ENCODE measurements at regions not wholly inside any gene's neighbourhood (a gene's known extent, or its start where the extent isn't known, plus 50 kb on each side); places are given as distances from the start of the nearest gene placed in this dataset.

- Histone ChIP-seq H3K4me3 (ENCODE audit: low read length) (no peak overlapping the region), H3K9me3 (replicated peaks; ENCODE audit: insufficient read depth, low read length) (no peaks in the 10 kb centered on the region), H3K36me3 (replicated peaks; ENCODE audit: insufficient read depth, low read length) (no peaks in the 10 kb centered on the region), H2AFZ (ENCODE audit: low read length) (no peak overlapping the region), H3K27ac (ENCODE audit: low read length) (no peak overlapping the region), H3K4me1 (ENCODE audit: low read length) (no peaks in the 10 kb centered on the region), H3K79me2 (ENCODE audit: low read length) (no peaks in the 10 kb centered on the region), H4K20me1 (ENCODE audit: insufficient read depth, low read length) (no peaks in the 10 kb centered on the region), H3K9me2 (replicated peaks; ENCODE audit: insufficient read depth, low read length) (no peaks in the 10 kb centered on the region), H3K4me2 (ENCODE audit: low read depth, low read length) (no peak overlapping the region), H3K27me3 (replicated peaks; ENCODE audit: insufficient read depth, low read length) (no peaks in the 10 kb centered on the region), H3F3A (ENCODE audit: insufficient read depth, low read length) (no peaks in the 10 kb centered on the region), H3K9ac (ENCODE audit: low read length) (no peak overlapping the region)
- DNase-seq = no peak
- no peak for TF ChIP-seq EZH2phosphoT487 (IDR thresholded peaks at IDR 0.05; ENCODE audit: low read length)
- no peak for TF ChIP-seq EZH2 (optimal IDR thresholded peaks at IDR 0.05; ENCODE audit: low read depth, low read length)
- TF ChIP-seq, protein P1, sequence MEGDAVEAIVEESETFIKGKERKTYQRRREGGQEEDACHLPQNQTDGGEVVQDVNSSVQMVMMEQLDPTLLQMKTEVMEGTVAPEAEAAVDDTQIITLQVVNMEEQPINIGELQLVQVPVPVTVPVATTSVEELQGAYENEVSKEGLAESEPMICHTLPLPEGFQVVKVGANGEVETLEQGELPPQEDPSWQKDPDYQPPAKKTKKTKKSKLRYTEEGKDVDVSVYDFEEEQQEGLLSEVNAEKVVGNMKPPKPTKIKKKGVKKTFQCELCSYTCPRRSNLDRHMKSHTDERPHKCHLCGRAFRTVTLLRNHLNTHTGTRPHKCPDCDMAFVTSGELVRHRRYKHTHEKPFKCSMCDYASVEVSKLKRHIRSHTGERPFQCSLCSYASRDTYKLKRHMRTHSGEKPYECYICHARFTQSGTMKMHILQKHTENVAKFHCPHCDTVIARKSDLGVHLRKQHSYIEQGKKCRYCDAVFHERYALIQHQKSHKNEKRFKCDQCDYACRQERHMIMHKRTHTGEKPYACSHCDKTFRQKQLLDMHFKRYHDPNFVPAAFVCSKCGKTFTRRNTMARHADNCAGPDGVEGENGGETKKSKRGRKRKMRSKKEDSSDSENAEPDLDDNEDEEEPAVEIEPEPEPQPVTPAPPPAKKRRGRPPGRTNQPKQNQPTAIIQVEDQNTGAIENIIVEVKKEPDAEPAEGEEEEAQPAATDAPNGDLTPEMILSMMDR (IDR thresholded peaks at IDR 0.05; ENCODE audit: low read length) = no peak
Measured at GRCh38 chr13:69597088-69597487, 510.5 kb upstream of the ATXN8OS start.

- H3K9me2 ChIP-seq (replicated peaks; ENCODE audit: insufficient read depth, low read length) = no peaks in the 10 kb centered on the region
- TF ChIP-seq EZH2 (optimal IDR thresholded peaks at IDR 0.05; ENCODE audit: low read depth, low read length) (no peak), EZH2phosphoT487 (IDR thresholded peaks at IDR 0.05; ENCODE audit: low read length) (no peak)
- TF ChIP-seq, protein P1 (IDR thresholded peaks at IDR 0.05; ENCODE audit: low read length) = no peak
- H3K27me3 ChIP-seq (replicated peaks; ENCODE audit: insufficient read depth, low read length) = no peaks in the 10 kb centered on the region
- H3K4me3 ChIP-seq (ENCODE audit: low read length) = no peak overlapping the region
- no peaks in the 10 kb centered on the region for H3K36me3 ChIP-seq (replicated peaks; ENCODE audit: insufficient read depth, low read length)
- no peaks in the 10 kb centered on the region for H3K79me2 ChIP-seq (ENCODE audit: low read length)
- no peak overlapping the region for H2AFZ ChIP-seq (ENCODE audit: low read length)
- H3K4me1 ChIP-seq (ENCODE audit: low read length) = no peaks in the 10 kb centered on the region
- no peak for DNase-seq
- H4K20me1 ChIP-seq (ENCODE audit: insufficient read depth, low read length) = no peaks in the 10 kb centered on the region
- no peak overlapping the region for H3K27ac ChIP-seq (ENCODE audit: low read length)
- no peak overlapping the region for H3K4me2 ChIP-seq (ENCODE audit: low read depth, low read length)
- H3K9me3 ChIP-seq (replicated peaks; ENCODE audit: insufficient read depth, low read length) = no peaks in the 10 kb centered on the region
- H3F3A ChIP-seq (ENCODE audit: insufficient read depth, low read length) = no peaks in the 10 kb centered on the region
- no peak overlapping the region for H3K9ac ChIP-seq (ENCODE audit: low read length)
Measured at GRCh38 chr13:69595181-69595580, 512.4 kb upstream of the ATXN8OS start.

GRCh38 chr13:69591437-69591836 lies 516.2 kb upstream of the ATXN8OS start:
- Histone ChIP-seq H3K4me3 (ENCODE audit: low read length) (no peak overlapping the region), H3K27me3 (replicated peaks; ENCODE audit: insufficient read depth, low read length) (no peaks in the 10 kb centered on the region), H3K9me3 (replicated peaks; ENCODE audit: insufficient read depth, low read length) (no peaks in the 10 kb centered on the region), H3K9me2 (replicated peaks; ENCODE audit: insufficient read depth, low read length) (no peaks in the 10 kb centered on the region), H4K20me1 (ENCODE audit: insufficient read depth, low read length) (no peaks in the 10 kb centered on the region), H3K79me2 (ENCODE audit: low read length) (no peaks in the 10 kb centered on the region), H3K27ac (ENCODE audit: low read length) (no peak overlapping the region), H3K9ac (ENCODE audit: low read length) (no peak overlapping the region), H3K4me1 (ENCODE audit: low read length) (no peaks in the 10 kb centered on the region), H3K36me3 (replicated peaks; ENCODE audit: insufficient read depth, low read length) (no peaks in the 10 kb centered on the region), H3K4me2 (ENCODE audit: low read depth, low read length) (no peak overlapping the region), H2AFZ (ENCODE audit: low read length) (no peak overlapping the region), H3F3A (ENCODE audit: insufficient read depth, low read length) (no peaks in the 10 kb centered on the region)
- DNase-seq = no peak
- TF ChIP-seq EZH2 (optimal IDR thresholded peaks at IDR 0.05; ENCODE audit: low read depth, low read length) (no peak), EZH2phosphoT487 (IDR thresholded peaks at IDR 0.05; ENCODE audit: low read length) (no peak)
- TF ChIP-seq, protein P1 (IDR thresholded peaks at IDR 0.05; ENCODE audit: low read length) = no peak
